HG03565 (cell line): ENCODE measurements at regions not wholly inside any gene's neighbourhood (a gene's known extent, or its start where the extent isn't known, plus 50 kb on each side); places are given as distances from the start of the nearest gene placed in this dataset.

Experiments used
- ATAC-seq: cut with Tn5 transposase; IDR thresholded peaks from one replicate; pipeline ENCODE4 v1.9.1; 2021; ENCODE audit warnings: mild to moderate bottlenecking, moderate library complexity; ENCODE audit not compliant: unreplicated experiment

DNA sequence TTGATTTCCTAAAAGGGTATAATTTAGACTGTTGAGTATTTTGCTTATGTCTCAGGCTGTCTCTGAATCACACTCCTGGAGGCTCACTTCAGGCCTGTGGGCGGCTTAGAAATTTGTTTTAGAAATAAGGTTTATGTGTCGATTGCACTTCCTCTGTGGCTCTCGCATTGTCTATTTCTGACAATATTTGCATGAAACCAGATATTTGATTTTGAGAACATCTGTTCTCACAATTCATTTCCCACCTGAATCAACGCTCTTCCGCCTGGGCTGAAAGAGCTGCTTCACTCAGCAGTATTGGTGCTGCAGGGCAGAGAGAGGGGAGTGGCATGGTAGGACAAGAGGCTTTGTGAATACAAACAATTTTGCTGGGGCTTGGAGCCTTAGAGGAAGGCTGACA, 262.0 kb downstream of the ADRA2A start:
- peak; percentile 94 for ATAC-seq

DNA sequence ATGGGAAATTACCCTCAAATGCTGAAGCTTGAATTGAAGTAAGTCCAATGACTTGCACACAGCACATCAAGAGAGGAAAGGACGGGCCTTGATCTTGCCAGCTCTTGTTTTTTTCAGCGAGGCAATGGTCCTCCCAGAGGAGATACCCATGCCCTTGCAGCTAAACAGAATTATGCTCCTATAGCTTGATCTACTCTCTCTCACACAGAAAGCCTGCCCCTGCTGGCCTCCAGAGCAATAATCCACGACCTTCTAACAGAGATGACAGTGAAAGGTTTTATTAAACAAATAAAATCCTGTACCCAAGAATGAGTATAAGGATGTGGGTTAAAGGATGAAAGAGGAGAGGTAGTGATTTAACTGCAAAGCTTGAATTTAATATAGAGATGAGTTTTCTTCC, 268.0 kb downstream of the ADRA2A start:
- ATAC-seq, result peak; percentile 75

- ATAC-seq, result no peak
Measured at GRCh38 chr10:111347386-111348013, 270.7 kb downstream of the ADRA2A start.

DNA sequence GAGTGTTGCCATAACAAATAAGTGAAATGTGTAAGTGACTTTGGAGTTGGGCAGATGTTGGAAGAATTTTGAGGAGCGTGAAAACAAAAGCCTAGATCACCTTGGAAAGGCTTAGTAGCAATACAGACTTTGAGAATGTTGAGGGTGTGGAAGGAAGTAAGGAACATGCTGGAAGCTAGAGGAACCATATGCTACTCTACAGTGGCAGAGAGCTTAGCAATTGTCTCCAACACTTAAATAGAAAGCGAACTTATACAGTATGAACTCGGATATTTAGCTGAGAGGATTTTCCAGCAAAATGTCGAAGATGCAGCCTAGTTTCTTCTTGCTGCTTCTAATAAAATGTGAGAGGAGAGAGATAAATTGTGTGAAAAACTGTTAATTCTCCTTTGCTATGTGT, 271.2 kb downstream of the ADRA2A start:
- ATAC-seq, result no peak

DNA sequence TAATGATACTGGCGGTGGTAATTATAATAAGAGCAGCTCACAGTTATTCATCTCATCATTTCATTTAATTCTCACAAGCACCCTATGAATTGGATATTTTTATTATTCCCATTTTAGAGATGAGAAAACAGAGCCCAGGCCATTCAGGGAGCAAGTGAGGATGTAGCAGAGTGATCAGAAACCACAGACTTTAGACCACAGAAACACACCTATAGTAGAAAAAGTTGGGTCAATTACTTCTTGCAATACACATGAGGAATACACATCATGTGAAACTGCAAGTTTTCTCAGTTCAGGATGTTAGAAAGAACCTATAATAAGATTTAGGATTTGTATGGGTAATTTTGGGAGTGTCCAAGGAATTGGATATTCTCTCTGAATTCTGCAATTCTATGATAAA, 278.0 kb downstream of the ADRA2A start:
- no peak for ATAC-seq

DNA sequence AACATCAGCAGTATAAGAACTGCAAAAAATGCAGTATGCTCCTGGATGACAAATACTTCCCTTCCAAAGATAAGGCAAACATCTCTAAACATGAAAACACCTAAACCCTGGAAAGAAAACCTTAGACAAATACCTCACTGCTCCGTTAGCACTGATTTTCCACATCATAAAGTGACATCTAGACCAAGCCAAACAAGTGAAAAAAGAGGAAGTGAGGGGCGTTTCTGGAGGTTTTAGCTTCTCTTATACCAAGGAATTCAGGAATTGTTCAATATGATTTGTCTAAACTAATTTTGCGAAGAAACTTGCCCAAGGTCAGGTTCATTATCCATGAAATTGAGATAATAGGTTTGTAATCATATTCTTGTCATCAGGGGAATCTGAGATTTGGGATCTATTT, 279.7 kb downstream of the ADRA2A start:
- ATAC-seq, result no peak

DNA sequence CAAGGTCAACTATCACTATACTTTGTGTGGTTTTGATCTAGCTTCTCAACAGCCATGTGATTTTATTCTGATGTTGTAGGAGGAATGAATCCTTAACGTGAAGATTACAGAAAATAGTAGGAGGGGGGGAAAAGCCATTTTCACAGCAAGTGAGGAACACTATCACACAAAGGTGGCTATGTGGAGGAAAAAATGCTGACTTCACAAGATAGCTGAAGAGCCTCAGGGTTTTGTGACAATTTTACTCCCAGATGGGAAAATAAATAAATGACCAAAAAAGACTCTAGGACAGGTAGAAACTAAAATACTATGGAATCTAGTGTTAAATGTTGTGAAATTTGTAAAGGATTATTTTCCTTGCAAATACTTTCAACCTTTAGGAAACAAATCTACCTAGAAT, 281.0 kb downstream of the ADRA2A start:
- no peak for ATAC-seq

GRCh38 chr10:111360260-111360925, 283.6 kb downstream of the ADRA2A start:
- ATAC-seq, result peak; percentile 99

DNA sequence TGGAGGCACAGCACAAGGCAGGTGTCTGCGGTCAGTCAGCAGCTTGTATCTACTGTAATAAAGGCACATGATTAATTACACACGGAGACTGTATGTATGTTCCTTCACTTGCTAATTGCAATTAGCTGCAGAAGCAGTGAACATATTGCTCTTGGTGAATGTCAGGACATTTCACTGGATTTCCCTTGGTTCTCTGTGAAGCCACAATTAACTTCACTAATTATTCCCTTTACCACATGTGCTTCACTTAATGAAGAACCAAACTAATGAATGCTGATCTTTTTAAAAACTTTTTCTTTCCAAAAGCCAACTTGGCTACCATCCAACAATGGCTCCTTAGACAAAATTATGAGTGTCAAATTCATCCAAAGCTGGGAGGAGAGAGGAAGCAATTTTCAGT, 290.7 kb downstream of the ADRA2A start:
- ATAC-seq, result no peak

DNA sequence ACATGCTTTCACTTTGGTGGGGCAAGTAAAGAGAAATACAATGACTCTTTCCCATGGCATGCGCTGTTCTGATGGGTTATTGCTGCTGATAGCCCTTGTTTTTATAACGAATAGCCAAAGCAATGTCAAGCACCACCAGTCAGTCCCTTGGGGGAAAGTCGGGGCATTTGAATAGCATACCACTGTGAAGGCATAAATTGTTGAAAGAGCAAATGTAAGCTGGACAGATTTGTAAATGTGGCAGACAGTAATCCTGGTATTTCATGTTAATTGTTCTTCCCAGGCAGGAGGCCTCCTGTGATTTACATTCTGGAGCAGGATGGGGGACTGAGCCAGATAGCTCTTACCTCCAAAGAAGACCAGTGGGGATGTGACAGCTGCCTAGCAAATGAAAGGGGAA, 293.3 kb downstream of the ADRA2A start:
- ATAC-seq, result no peak

- no peak for ATAC-seq
Measured at GRCh38 chr10:111373696-111374095, 296.9 kb downstream of the ADRA2A start.

DNA sequence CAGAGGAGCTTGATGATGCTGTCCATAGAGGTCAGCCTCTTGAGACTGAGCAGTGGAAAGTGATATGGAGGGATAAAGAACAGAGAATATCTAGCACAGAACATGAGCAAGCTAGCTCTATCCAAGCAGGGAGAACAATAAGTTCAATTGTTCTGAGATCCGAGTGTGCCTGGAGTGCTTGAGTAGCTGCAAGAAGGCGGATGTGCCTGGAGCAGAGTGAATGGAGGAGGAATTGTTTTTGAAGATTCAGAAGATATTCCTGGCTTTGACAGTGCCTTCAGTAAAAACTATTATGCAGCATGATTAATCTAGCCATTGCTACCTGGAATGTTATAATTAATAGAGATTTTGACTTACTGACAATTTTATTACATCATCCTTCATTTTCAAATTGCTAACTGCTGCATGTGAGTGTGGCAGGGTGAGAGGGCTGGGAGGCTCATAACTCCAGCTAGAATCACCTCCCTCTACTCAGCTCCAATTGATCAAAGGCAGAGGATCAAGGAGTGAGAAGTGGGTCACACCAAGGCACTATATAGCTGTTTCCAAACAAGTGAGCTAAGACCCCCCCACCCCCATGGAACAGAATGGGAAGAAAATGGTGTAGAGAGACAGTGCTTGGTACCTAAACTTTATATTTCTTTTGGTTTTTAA, 302.8 kb downstream of the ADRA2A start:
- no peak for ATAC-seq

- ATAC-seq, result no peak
Measured at GRCh38 chr10:111384556-111384955, 307.7 kb downstream of the ADRA2A start.

- no peak for ATAC-seq
Measured at GRCh38 chr10:111390813-111391563, 314.2 kb downstream of the ADRA2A start.

- ATAC-seq, result no peak
Measured at GRCh38 chr10:111392159-111392558, 315.3 kb downstream of the ADRA2A start.

DNA sequence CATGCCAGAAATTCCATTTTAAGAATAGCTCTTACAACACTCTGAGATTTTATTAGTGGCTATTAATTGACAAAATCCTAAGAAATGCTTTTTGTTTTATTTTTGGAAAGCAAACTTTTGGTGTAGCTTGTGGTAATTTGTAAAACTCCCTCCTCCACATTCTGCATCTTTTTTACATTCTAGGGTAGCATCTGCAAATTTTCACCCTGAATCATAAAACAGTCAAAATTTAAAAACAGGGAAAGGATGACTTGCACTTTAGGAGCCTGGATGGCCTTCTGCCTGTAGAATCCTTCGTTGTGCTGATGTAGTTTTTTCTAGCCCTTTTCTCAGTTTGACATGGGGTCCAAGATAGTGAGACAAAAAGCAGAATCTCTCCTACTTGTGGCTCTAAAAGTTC, 316.1 kb downstream of the ADRA2A start:
- ATAC-seq, result no peak

DNA sequence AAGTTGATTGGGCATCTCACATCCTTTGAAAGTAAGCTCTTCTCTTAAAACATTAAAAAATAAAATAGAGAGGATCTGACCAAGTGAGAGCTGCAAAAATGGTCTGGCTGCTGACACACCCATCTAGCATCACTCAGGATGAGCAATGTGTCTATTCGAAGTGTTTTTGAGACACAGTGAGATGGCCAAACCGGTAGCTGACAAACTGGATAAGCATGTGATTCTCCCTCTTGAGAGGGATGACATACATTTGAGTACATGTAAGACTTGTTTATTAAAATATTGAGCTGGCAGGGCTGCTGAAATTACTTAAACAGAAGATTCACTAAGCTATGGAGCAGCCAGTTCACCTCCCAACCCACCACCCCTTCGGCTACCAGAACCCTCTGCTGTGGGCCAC, 333.9 kb downstream of the ADRA2A start:
- no peak for ATAC-seq

GRCh38 chr10:111425459-111425858, 348.6 kb downstream of the ADRA2A start:
- no peak for ATAC-seq

- no peak for ATAC-seq
Measured at GRCh38 chr10:111429288-111430028, 352.6 kb downstream of the ADRA2A start.

GRCh38 chr10:111430070-111430469, 353.2 kb downstream of the ADRA2A start:
- no peak for ATAC-seq

DNA sequence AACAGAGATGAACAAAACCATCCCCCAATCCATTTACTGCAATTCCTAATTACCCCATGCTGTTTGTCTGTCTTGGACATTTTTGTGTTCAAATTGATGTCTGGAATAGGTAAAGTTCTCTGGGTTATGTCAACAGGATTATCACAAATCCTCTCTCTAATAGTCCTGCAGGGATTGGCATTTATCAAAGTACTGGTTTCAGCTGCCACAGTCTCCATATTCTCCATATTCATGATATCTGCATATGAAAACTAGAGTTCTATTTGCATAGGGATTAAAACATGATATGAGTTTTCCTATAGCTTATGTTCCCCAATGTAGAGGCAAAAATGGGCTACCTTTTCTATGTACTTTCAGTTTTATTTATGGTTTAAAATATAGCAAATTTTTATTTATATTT, 355.8 kb downstream of the ADRA2A start:
- no peak for ATAC-seq
